Glutamatergic neuron (in vitro differentiated cells): ENCODE measurements at regions not wholly inside any gene's neighbourhood (a gene's known extent, or its start where the extent isn't known, plus 50 kb on each side); places are given as distances from the start of the nearest gene placed in this dataset.

Source experiments
- DNase-seq: peaks from one replicate; pipeline ENCODE4 v3.0.0; 2022
- H3K27ac Mint-ChIP-seq: one replicate; pipeline ENCODE4 v1.8.0; 2020; ENCODE audit warnings: mild to moderate bottlenecking, mixed read lengths, inconsistent platforms; ENCODE audit not compliant: unreplicated experiment
- H3K27me3 Mint-ChIP-seq: one replicate; pipeline ENCODE4 v1.8.0; 2020; ENCODE audit warnings: mild to moderate bottlenecking, moderate library complexity, mixed read lengths, inconsistent platforms; ENCODE audit not compliant: unreplicated experiment
- H3K36me3 Mint-ChIP-seq: one replicate; pipeline ENCODE4 v1.8.0; 2020; ENCODE audit warnings: mild to moderate bottlenecking, mixed read lengths, inconsistent platforms; ENCODE audit not compliant: unreplicated experiment
- H3K4me1 Mint-ChIP-seq: one replicate; pipeline ENCODE4 v1.8.0; 2020; ENCODE audit warnings: mild to moderate bottlenecking, low read depth, mixed read lengths, inconsistent platforms; ENCODE audit not compliant: unreplicated experiment
- H3K4me3 Mint-ChIP-seq: one replicate; pipeline ENCODE4 v1.8.0; 2020; ENCODE audit warnings: mild to moderate bottlenecking, mixed read lengths, inconsistent platforms; ENCODE audit not compliant: unreplicated experiment
- H3K9me3 Mint-ChIP-seq: one replicate; pipeline ENCODE4 v1.8.0; 2020; ENCODE audit warnings: mild to moderate bottlenecking, moderate library complexity, mixed read lengths, inconsistent platforms; ENCODE audit not compliant: unreplicated experiment
- CTCF ChIP-seq: fragments of 200-600 bp; sonication (generic); IDR thresholded peaks from one replicate; pipeline ENCODE4 v1.5.0; 2021; ENCODE audit not compliant: partially characterized antibody, unreplicated experiment

GRCh38 chr5:77139001-77139400, 51.9 kb upstream of the ZBED3 start:
- Mint-ChIP-seq H3K27ac (peak overlapping the region; percentile 46), H3K4me3 (no peak overlapping the region), H3K36me3 (no peaks in the 10 kb centered on the region), H3K27me3 (no peaks in the 10 kb centered on the region), H3K9me3 (no peaks in the 10 kb centered on the region), H3K4me1 (peaks cover 8% of the 10 kb centered on the region)
- peak; percentile 30 for DNase-seq
- TF ChIP-seq CTCF: no peak
